Right atrium auricular region (tissue), 2 donors: ENCODE measurements at regions not wholly inside any gene's neighbourhood (a gene's known extent, or its start where the extent isn't known, plus 50 kb on each side); places are given as distances from the start of the nearest gene placed in this dataset.

Experiments
- DNase-seq: peaks from one replicate; pipeline ENCODE4 v3.0.0-alpha.2; 2019; ENCODE audit warnings: low spot score
- H3K27ac ChIP-seq, 2 donors: fragments of 200-600 bp; sonication (generic); 1 replicate in 1 of 2; 2 replicates in 1 of 2; pipeline ENCODE4 v1.5.1; 2016 to 2019
- H3K27me3 ChIP-seq, 2 donors: fragments of 200-600 bp; sonication (generic); one replicate each; pipeline versions ENCODE4 v1.5.1 to v1.6.0; 2017 to 2019
- H3K36me3 ChIP-seq: fragments of 200-600 bp; sonication (generic); one replicate; pipeline ENCODE4 v1.5.1; 2016
- H3K4me1 ChIP-seq, 2 donors: fragments of 200-600 bp; sonication (generic); one replicate each; pipeline versions ENCODE4 v1.5.1 to v1.6.0; 2017 to 2019
- H3K4me3 ChIP-seq, 2 donors: fragments of 200-600 bp; sonication (generic); 1 replicate in 1 of 2; 2 replicates in 1 of 2; pipeline ENCODE4 v1.5.1; 2017 to 2019; ENCODE audit warnings: mild to moderate bottlenecking in 1 of 2, moderate library complexity in 1 of 2
- H3K9me3 ChIP-seq, 2 donors: fragments of 200-600 bp; sonication (generic); one replicate each; pipeline ENCODE4 v1.5.1; 2019
- CTCF ChIP-seq, 2 donors: fragments of 200-600 bp; sonication (generic); IDR thresholded peaks; one replicate each; pipeline ENCODE4 v1.5.1; 2019; ENCODE audit warnings: antibody characterized with exemption in 2 of 2

- Histone ChIP-seq H3K36me3 (no peaks in the 10 kb centered on the region), H3K4me3 (no peak overlapping the region), H3K9me3 (no peaks in the 10 kb centered on the region), H3K27ac (no peak overlapping the region), H3K4me1 (no peaks in the 10 kb centered on the region), H3K27me3 (no peaks in the 10 kb centered on the region)
- no peak for TF ChIP-seq CTCF (IDR thresholded peaks at IDR 0.05)
- no peak for DNase-seq
Observed at GRCh38 chr5:3282841-3283240, 312.8 kb upstream of the IRX1 start.

GRCh38 chr5:3281366-3281765 lies 314.3 kb upstream of the IRX1 start:
- Histone ChIP-seq H3K4me1 (no peaks in the 10 kb centered on the region), H3K27ac (no peak overlapping the region), H3K9me3 (no peaks in the 10 kb centered on the region), H3K4me3 (no peak overlapping the region), H3K27me3 (no peaks in the 10 kb centered on the region), H3K36me3 (no peaks in the 10 kb centered on the region)
- no peak for DNase-seq
- TF ChIP-seq CTCF (IDR thresholded peaks at IDR 0.05): no peak

GRCh38 chr5:3278643-3279042 lies 317.0 kb upstream of the IRX1 start:
- no peaks in the 10 kb centered on the region for H3K27me3 ChIP-seq
- no peak overlapping the region for H3K4me3 ChIP-seq
- H3K9me3 ChIP-seq: no peaks in the 10 kb centered on the region
- H3K4me1 ChIP-seq: no peaks in the 10 kb centered on the region
- no peaks in the 10 kb centered on the region for H3K36me3 ChIP-seq
- no peak overlapping the region for H3K27ac ChIP-seq
- DNase-seq: no peak
- no peak for TF ChIP-seq CTCF (IDR thresholded peaks at IDR 0.05)

GRCh38 chr5:3277590-3278196 lies 317.9 kb upstream of the IRX1 start:
- no peaks in the 10 kb centered on the region for H3K36me3 ChIP-seq
- no peak for DNase-seq
- no peaks in the 10 kb centered on the region for H3K4me1 ChIP-seq
- H3K4me3 ChIP-seq: no peak overlapping the region
- TF ChIP-seq CTCF (IDR thresholded peaks at IDR 0.05): no peak
- no peaks in the 10 kb centered on the region for H3K9me3 ChIP-seq
- no peaks in the 10 kb centered on the region for H3K27me3 ChIP-seq
- H3K27ac ChIP-seq: no peak overlapping the region

GRCh38 chr5:3276896-3277295 lies 318.7 kb upstream of the IRX1 start:
- H3K36me3 ChIP-seq: no peaks in the 10 kb centered on the region
- no peak for TF ChIP-seq CTCF (IDR thresholded peaks at IDR 0.05)
- H3K27ac ChIP-seq: no peak overlapping the region
- no peaks in the 10 kb centered on the region for H3K9me3 ChIP-seq
- no peak overlapping the region for H3K4me3 ChIP-seq
- no peaks in the 10 kb centered on the region for H3K4me1 ChIP-seq
- H3K27me3 ChIP-seq: no peaks in the 10 kb centered on the region
- DNase-seq: no peak
